ENCODE measurements at regions not wholly inside any gene's neighbourhood (a gene's known extent, or its start where the extent isn't known, plus 50 kb on each side); places are given as distances from the start of the nearest gene placed in this dataset.

DNA sequence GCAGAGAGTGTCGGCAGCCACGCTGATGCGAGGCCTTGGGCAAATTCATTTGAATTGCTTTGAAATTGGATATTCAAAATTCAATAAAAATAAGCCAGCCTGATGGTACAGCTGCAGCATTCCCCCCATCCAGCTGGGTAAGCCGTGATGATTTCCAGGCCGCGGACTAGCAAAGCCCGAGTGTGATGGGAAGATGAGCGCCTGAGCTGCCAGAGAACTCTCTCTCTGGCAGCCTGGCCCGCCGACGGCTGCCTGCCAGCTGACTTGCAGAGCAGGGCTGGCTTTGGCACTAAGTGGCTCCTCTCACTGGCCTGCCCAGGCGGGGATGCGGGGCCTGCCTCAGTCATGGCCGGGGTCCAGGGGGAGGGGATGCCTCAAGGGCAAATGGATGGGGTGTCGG is 268.3 kb upstream of the WWC1 start:
- no peak for TF ChIP-seq SRF (IDR thresholded peaks at IDR 0.05; ENCODE audit: low read depth in 2 of 2, low read length in 2 of 2)
- TF ChIP-seq RAD51 (IDR thresholded peaks at IDR 0.05), result no peak
- no peak for TF ChIP-seq NRF1 (conservative IDR thresholded peaks at IDR 0.05; ENCODE audit: low read depth, low read length)
- no peak for TF ChIP-seq E4F1 (IDR thresholded peaks at IDR 0.05; ENCODE audit: borderline replicate concordance, partially characterized antibody)
- no peak for TF ChIP-seq SMAD5 (IDR thresholded peaks at IDR 0.05; ENCODE audit: low read depth)
- no peak for TF ChIP-seq MXI1 (IDR thresholded peaks at IDR 0.05; ENCODE audit: low read depth, low read length)
- TF ChIP-seq, protein P1, sequence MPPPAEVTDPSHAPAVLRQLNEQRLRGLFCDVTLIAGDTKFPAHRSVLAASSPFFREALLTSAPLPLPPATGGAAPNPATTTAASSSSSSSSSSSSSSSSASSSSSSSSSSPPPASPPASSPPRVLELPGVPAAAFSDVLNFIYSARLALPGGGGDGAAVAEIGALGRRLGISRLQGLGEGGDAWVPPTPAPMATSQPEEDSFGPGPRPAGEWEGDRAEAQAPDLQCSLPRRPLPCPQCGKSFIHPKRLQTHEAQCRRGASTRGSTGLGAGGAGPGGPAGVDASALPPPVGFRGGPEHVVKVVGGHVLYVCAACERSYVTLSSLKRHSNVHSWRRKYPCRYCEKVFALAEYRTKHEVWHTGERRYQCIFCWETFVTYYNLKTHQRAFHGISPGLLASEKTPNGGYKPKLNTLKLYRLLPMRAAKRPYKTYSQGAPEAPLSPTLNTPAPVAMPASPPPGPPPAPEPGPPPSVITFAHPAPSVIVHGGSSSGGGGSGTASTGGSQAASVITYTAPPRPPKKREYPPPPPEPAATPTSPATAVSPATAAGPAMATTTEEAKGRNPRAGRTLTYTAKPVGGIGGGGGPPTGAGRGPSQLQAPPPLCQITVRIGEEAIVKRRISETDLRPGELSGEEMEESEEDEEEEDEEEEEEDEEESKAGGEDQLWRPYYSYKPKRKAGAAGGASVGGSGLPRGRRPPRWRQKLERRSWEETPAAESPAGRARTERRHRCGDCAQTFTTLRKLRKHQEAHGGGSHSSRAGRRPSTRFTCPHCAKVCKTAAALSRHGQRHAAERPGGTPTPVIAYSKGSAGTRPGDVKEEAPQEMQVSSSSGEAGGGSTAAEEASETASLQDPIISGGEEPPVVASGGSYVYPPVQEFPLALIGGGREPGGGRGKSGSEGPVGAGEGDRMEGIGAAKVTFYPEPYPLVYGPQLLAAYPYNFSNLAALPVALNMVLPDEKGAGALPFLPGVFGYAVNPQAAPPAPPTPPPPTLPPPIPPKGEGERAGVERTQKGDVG (CRISPR knock-in tag; IDR thresholded peaks at IDR 0.05), result no peak
- no peak for TF ChIP-seq E2F4 (IDR thresholded peaks at IDR 0.05; ENCODE audit: low read depth, low read length)
- no peak for TF ChIP-seq NR2F1 (conservative IDR thresholded peaks at IDR 0.05)
- TF ChIP-seq, protein P2, sequence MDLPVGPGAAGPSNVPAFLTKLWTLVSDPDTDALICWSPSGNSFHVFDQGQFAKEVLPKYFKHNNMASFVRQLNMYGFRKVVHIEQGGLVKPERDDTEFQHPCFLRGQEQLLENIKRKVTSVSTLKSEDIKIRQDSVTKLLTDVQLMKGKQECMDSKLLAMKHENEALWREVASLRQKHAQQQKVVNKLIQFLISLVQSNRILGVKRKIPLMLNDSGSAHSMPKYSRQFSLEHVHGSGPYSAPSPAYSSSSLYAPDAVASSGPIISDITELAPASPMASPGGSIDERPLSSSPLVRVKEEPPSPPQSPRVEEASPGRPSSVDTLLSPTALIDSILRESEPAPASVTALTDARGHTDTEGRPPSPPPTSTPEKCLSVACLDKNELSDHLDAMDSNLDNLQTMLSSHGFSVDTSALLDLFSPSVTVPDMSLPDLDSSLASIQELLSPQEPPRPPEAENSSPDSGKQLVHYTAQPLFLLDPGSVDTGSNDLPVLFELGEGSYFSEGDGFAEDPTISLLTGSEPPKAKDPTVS (IDR thresholded peaks at IDR 0.05; ENCODE audit: low read depth, low read length), result no peak
- TF ChIP-seq IRF4 (IDR thresholded peaks at IDR 0.05; ENCODE audit: low read depth, low read length), result no peak
- no peak for TF ChIP-seq SUPT20H (IDR thresholded peaks at IDR 0.05; ENCODE audit: borderline replicate concordance, control insufficient read depth, low read depth, low read length)
- ATAC-seq, result no peak
- intact Hi-C loops (cut with micrococcal nuclease; ENCODE audit: unreplicated experiment), result no loop called here
- Histone ChIP-seq H3K4me1 (ENCODE audit: control insufficient read depth, insufficient read depth, low read length) (no peaks in the 10 kb centered on the region), H3K36me3 (ENCODE audit: control insufficient read depth in 2 of 2, insufficient read depth in 2 of 2, low read length in 1 of 2) (no peaks in the 10 kb centered on the region), H3K4me2 (ENCODE audit: control insufficient read depth, insufficient read depth) (no peak overlapping the region), H3K79me2 (ENCODE audit: control insufficient read depth, insufficient read depth, low read length) (no peaks in the 10 kb centered on the region), H4K20me1 (ENCODE audit: control insufficient read depth, insufficient read depth) (no peaks in the 10 kb centered on the region), H3K27ac (ENCODE audit: control insufficient read depth, insufficient read depth) (no peak overlapping the region), H3K27me3 (replicated peaks in 1 of 2; ENCODE audit: control insufficient read depth in 2 of 2, insufficient read depth in 2 of 2, low read length in 1 of 2) (no peaks in the 10 kb centered on the region; a peak in 1 of 4 replicates), H2AFZ (ENCODE audit: control insufficient read depth, low read depth, low read length) (no peak overlapping the region), H3K9me3 (replicated peaks; ENCODE audit: control insufficient read depth, insufficient read depth, low read length) (no peaks in the 10 kb centered on the region), H3K9ac (ENCODE audit: control insufficient read depth, insufficient read depth, low read length) (no peak overlapping the region), H3K4me3 (no peak overlapping the region)
- in situ Hi-C loops (cut with MboI), result no loop called here
- DNase-seq (ENCODE audit: low read depth, low spot score), result no peak
- CTCF ChIA-PET, result no interaction called here
- BruUV-seq (replicated peaks), result no TSS peak
- WGBS (ENCODE audit: insufficient coverage, insufficient replicate concordance, low lambda C conversion rate, missing lambda C conversion rate), result 51% methylated on average over 15 of the region's 15 CpGs
- RAD21 ChIA-PET (ENCODE audit: unreplicated experiment), result no interaction called here
- SMC1A ChIA-PET (ENCODE audit: uncharacterized antibody, unreplicated experiment), result no interaction called here
- FAIRE-seq, result no peak
- POLR2A ChIA-PET, result interaction anchor here (0.6 kb wide), 1 partner anchor 14 kb away, joined by 5 read pairs; no protein-coding TSS in a partner anchor

Measured in GM12878 (cell line).